ENCODE measurements at regions not wholly inside any gene's neighbourhood (a gene's known extent, or its start where the extent isn't known, plus 50 kb on each side); places are given as distances from the start of the nearest gene placed in this dataset.

DNA sequence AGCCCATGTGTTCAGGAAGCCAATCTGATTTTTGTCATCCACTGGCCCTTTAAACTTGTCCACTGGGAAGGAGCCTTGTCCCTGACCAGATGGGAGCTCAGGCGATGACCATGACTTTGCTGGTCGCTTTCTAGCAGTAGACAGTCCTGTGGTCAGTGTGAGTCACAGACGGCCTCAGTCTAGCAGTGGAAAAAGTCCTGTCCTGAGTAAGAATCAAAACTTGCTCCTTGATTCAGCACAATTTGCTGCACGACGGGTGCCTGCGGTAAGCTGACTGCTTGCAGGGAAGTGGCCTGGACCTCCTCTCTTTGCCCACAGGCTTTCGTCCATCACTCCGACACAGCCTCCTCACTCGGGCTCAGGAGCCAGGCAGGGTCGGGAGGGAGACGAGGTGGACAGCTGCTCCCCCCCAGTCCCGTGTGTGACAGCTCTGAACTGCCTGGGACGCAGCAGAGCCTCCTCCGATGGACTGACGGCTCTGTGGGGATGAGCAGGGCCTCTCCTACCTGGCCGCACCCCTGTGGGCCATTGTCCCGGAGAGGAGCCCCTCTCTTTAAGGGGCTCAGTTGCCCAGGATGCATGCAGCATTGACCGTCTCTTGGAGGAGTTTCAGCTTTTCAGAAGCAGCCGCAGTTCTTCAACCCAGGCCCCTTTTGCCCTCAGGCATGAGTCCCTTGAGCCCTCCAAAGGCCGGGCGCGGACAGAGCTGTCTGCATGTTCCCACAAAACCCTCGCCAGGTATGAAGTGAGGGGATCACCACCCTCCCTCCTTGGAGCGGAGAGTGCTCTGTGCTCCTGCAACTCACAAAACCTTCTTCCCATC lies 209.2 kb downstream of the ANKRD60 start:
- intact Hi-C loops (cut with micrococcal nuclease): no loop called here
- no peak for DNase-seq (ENCODE audit: low read depth, low spot score)
- H4K20me1 ChIP-seq (replicated peaks; ENCODE audit: control insufficient read depth, extremely low read depth, insufficient read depth, low read length): no peaks in the 10 kb centered on the region
- BruUV-seq (replicated peaks): no TSS peak
- no peak for FAIRE-seq
- CTCF ChIA-PET: no interaction called here
- H3K4me1 ChIP-seq (ENCODE audit: control insufficient read depth, extremely low read depth, insufficient read depth, low read length): no peaks in the 10 kb centered on the region
- no peak overlapping the region for H3K27ac ChIP-seq (ENCODE audit: insufficient read depth, low read depth, low read length)
- no peaks in the 10 kb centered on the region for H3K9me1 ChIP-seq (replicated peaks; ENCODE audit: control insufficient read depth, extremely low read depth, insufficient read depth, low read length)
- H3K79me2 ChIP-seq (ENCODE audit: control insufficient read depth, insufficient read depth, low read length): no peaks in the 10 kb centered on the region
- no peak overlapping the region for H3K4me3 ChIP-seq (replicated peaks in 1 of 3; ENCODE audit: insufficient read depth in 1 of 3, low read depth in 1 of 3, low read length in 3 of 3)
- no peaks in the 10 kb centered on the region for H3K36me3 ChIP-seq (ENCODE audit: control insufficient read depth in 2 of 2, extremely low read depth in 1 of 2, insufficient read depth in 2 of 2, low read length in 2 of 2)
- dilution Hi-C loops (cut with MboI; ENCODE audit: extremely low pct_ligation_motif_present, low sequenced_read_pairs): no loop called here
- H3K27me3 ChIP-seq (ENCODE audit: control insufficient read depth in 2 of 2, insufficient read depth in 2 of 2, low read length in 2 of 2): no peaks in the 10 kb centered on the region
- H3K9me3 ChIP-seq (replicated peaks; ENCODE audit: control insufficient read depth, insufficient read depth, low read length): no peaks in the 10 kb centered on the region
- H3K4me2 ChIP-seq (ENCODE audit: insufficient read depth, low read length): no peak overlapping the region
- POLR2A ChIA-PET: no interaction called here
- TF ChIP-seq, protein P1, sequence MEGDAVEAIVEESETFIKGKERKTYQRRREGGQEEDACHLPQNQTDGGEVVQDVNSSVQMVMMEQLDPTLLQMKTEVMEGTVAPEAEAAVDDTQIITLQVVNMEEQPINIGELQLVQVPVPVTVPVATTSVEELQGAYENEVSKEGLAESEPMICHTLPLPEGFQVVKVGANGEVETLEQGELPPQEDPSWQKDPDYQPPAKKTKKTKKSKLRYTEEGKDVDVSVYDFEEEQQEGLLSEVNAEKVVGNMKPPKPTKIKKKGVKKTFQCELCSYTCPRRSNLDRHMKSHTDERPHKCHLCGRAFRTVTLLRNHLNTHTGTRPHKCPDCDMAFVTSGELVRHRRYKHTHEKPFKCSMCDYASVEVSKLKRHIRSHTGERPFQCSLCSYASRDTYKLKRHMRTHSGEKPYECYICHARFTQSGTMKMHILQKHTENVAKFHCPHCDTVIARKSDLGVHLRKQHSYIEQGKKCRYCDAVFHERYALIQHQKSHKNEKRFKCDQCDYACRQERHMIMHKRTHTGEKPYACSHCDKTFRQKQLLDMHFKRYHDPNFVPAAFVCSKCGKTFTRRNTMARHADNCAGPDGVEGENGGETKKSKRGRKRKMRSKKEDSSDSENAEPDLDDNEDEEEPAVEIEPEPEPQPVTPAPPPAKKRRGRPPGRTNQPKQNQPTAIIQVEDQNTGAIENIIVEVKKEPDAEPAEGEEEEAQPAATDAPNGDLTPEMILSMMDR (IDR thresholded peaks at IDR 0.05; ENCODE audit: extremely low read depth in 1 of 2, insufficient read depth in 1 of 2, low read depth in 1 of 2, low read length in 2 of 2): no peak
- TF ChIP-seq, protein P2, sequence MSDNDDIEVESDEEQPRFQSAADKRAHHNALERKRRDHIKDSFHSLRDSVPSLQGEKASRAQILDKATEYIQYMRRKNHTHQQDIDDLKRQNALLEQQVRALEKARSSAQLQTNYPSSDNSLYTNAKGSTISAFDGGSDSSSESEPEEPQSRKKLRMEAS (IDR thresholded peaks at IDR 0.05; ENCODE audit: insufficient read depth, insufficient read length): no peak
- TF ChIP-seq GATA2 (IDR thresholded peaks at IDR 0.05; ENCODE audit: insufficient read depth, insufficient read length, low read depth, low read length) (no peak), POLR2A (IDR thresholded peaks at IDR 0.05; ENCODE audit: low read depth, low read length) (no peak), JUN (IDR thresholded peaks at IDR 0.05; ENCODE audit: borderline replicate concordance, insufficient read depth, insufficient read length, low read depth) (no peak), MYC (IDR thresholded peaks at IDR 0.05; ENCODE audit: low read depth, low read length) (no peak), EZH2 (IDR thresholded peaks at IDR 0.05; ENCODE audit: borderline replicate concordance, low read depth, low read length, severe bottlenecking) (no peak), POLR2AphosphoS5 (IDR thresholded peaks at IDR 0.05; ENCODE audit: insufficient read depth, low read depth, low read length) (no peak), FOS (IDR thresholded peaks at IDR 0.05; ENCODE audit: borderline replicate concordance, insufficient read depth, low read length) (no peak)
- H3K9ac ChIP-seq (replicated peaks; ENCODE audit: extremely low read depth, insufficient read depth, low read length): no peak overlapping the region
- H2AFZ ChIP-seq (ENCODE audit: low read depth, low read length): no peak overlapping the region
